ENCODE measurements at regions not wholly inside any gene's neighbourhood (a gene's known extent, or its start where the extent isn't known, plus 50 kb on each side); places are given as distances from the start of the nearest gene placed in this dataset.

GRCh38 chr16:10324210-10324609 lies 61.7 kb upstream of the ATF7IP2 start:
- POLR2A ChIA-PET = no interaction called here
- intact Hi-C loops (cut with micrococcal nuclease) = loop anchor here (10.0 kb wide), 1 partner anchor 61 kb away; the partner anchor contains the start of gene ATF7IP2
- 100% methylated on average over 1 of the region's 2 CpGs for WGBS (ENCODE audit: insufficient coverage)
- H3K36me3 ChIP-seq (replicated peaks in 1 of 2; ENCODE audit: control extremely low read depth in 1 of 2, control insufficient read depth in 1 of 2, extremely low read depth in 1 of 2, insufficient read depth in 2 of 2, low read length in 1 of 2) = no peaks in the 10 kb centered on the region
- H3K9me3 Mint-ChIP-seq (ENCODE audit: insufficient read depth) = peaks cover 3% of the 10 kb centered on the region
- no peaks in the 10 kb centered on the region for H3K79me2 ChIP-seq (ENCODE audit: control insufficient read depth, insufficient read depth, low read length)
- H3K4me1 ChIP-seq (ENCODE audit: control insufficient read depth in 2 of 2, insufficient read depth in 2 of 2, low read length in 2 of 2) = peaks cover 0 to 4% of the 10 kb centered on the region in 2 donors
- H3K27me3 Mint-ChIP-seq = no peaks in the 10 kb centered on the region
- peaks cover 0 to 23% (median 0%) of the 10 kb centered on the region in 3 donors for H3K9me3 ChIP-seq (ENCODE audit: control extremely low read depth in 1 of 3, control insufficient read depth in 2 of 3, insufficient read depth in 1 of 3, low read length in 2 of 3)
- TF ChIP-seq CTCF (IDR thresholded peaks at IDR 0.05) (no peak), EZH2 (IDR thresholded peaks at IDR 0.05; ENCODE audit: borderline replicate concordance, insufficient read depth, low read depth, low read length, poor library complexity, severe bottlenecking) (no peak)
- H3K9ac ChIP-seq (ENCODE audit: low read length) = no peak overlapping the region
- H3K4me2 ChIP-seq (replicated peaks; ENCODE audit: low read depth, low read length, poor library complexity, severe bottlenecking) = no peak overlapping the region
- H3K27ac Mint-ChIP-seq = no peak overlapping the region
- no peak overlapping the region for H3K4me3 ChIP-seq (ENCODE audit: control extremely low read depth in 1 of 5, extremely low read depth in 1 of 5, insufficient read depth in 1 of 5, low read depth in 2 of 5, low read length in 4 of 5)
- ATAC-seq (ENCODE audit: low read depth) (no peak), DNase-seq (no peak)
- H2AFZ ChIP-seq (ENCODE audit: insufficient read depth, low read depth, low read length, poor library complexity, severe bottlenecking) = no peak overlapping the region
- CTCF ChIA-PET = interaction anchor here (1.1 kb wide), 1 partner anchor 10 kb away, joined by 6 read pairs; no protein-coding TSS in a partner anchor
- H4K20me1 ChIP-seq (ENCODE audit: control insufficient read depth, insufficient read depth, low read length, poor library complexity, severe bottlenecking) = no peaks in the 10 kb centered on the region
- no peak overlapping the region for H3K4me3 Mint-ChIP-seq
- no peaks in the 10 kb centered on the region for H3K27me3 ChIP-seq (replicated peaks in 1 of 4; ENCODE audit: control extremely low read depth in 1 of 4, control insufficient read depth in 3 of 4, insufficient read depth in 4 of 4, low read length in 3 of 4)
- peaks cover 18% of the 10 kb centered on the region for H3K4me1 Mint-ChIP-seq
- H3K27ac ChIP-seq (ENCODE audit: low read length in 2 of 2) = no peak overlapping the region

GRCh38 chr16:10325783-10326543 lies 59.9 kb upstream of the ATF7IP2 start:
- Mint-ChIP-seq H3K9me3 (ENCODE audit: insufficient read depth) (peaks cover 3% of the 10 kb centered on the region), H3K4me1 (peaks cover 31% of the 10 kb centered on the region), H3K27me3 (no peaks in the 10 kb centered on the region), H3K27ac (peak overlapping the region; percentile 39), H3K4me3 (no peak overlapping the region)
- no peak overlapping the region for H2AFZ ChIP-seq (ENCODE audit: insufficient read depth, low read depth, low read length, poor library complexity, severe bottlenecking)
- no peak overlapping the region for H3K4me2 ChIP-seq (replicated peaks; ENCODE audit: low read depth, low read length, poor library complexity, severe bottlenecking)
- H3K27me3 ChIP-seq (replicated peaks in 1 of 4; ENCODE audit: control extremely low read depth in 1 of 4, control insufficient read depth in 3 of 4, insufficient read depth in 4 of 4, low read length in 3 of 4) = no peaks in the 10 kb centered on the region
- ChIA-PET POLR2A (interaction anchor here (0.6 kb wide), 1 partner anchor 15 kb away, joined by 8 read pairs; no protein-coding TSS in a partner anchor), CTCF (interaction anchor here (1.2 to 2.4 kb wide), 2 partner anchors 11 to 411 kb away, joined by 4 to 7 read pairs; no protein-coding TSS in a partner anchor)
- H3K4me3 ChIP-seq (ENCODE audit: control extremely low read depth in 1 of 5, extremely low read depth in 1 of 5, insufficient read depth in 1 of 5, low read depth in 2 of 5, low read length in 4 of 5) = no peak overlapping the region
- H3K79me2 ChIP-seq (ENCODE audit: control insufficient read depth, insufficient read depth, low read length) = no peaks in the 10 kb centered on the region
- 76% methylated on average over 8 of the region's 10 CpGs for WGBS (ENCODE audit: insufficient coverage)
- DNase-seq = no peak
- H3K9ac ChIP-seq (ENCODE audit: low read length) = no peak overlapping the region
- no peak for TF ChIP-seq EZH2 (IDR thresholded peaks at IDR 0.05; ENCODE audit: borderline replicate concordance, insufficient read depth, low read depth, low read length, poor library complexity, severe bottlenecking)
- no peak overlapping the region for H3K27ac ChIP-seq (ENCODE audit: low read length in 2 of 2)
- no peaks in the 10 kb centered on the region for H3K36me3 ChIP-seq (replicated peaks in 1 of 2; ENCODE audit: control extremely low read depth in 1 of 2, control insufficient read depth in 1 of 2, extremely low read depth in 1 of 2, insufficient read depth in 2 of 2, low read length in 1 of 2)
- H3K9me3 ChIP-seq (ENCODE audit: control extremely low read depth in 1 of 3, control insufficient read depth in 2 of 3, insufficient read depth in 1 of 3, low read length in 2 of 3) = peaks cover 0 to 33% (median 0%) of the 10 kb centered on the region in 3 donors
- intact Hi-C loops (cut with micrococcal nuclease) = loop anchor here (10.0 kb wide), 1 partner anchor 59 kb away; the partner anchor contains the start of gene ATF7IP2
- ATAC-seq (ENCODE audit: low read depth) = no peak
- H3K4me1 ChIP-seq (ENCODE audit: control insufficient read depth in 2 of 2, insufficient read depth in 2 of 2, low read length in 2 of 2) = peaks cover 14 to 21% of the 10 kb centered on the region in 2 donors
- H4K20me1 ChIP-seq (ENCODE audit: control insufficient read depth, insufficient read depth, low read length, poor library complexity, severe bottlenecking) = no peaks in the 10 kb centered on the region

Measured in B cell (primary cell).